Left lung (tissue), 4 donors: ENCODE measurements at regions not wholly inside any gene's neighbourhood (a gene's known extent, or its start where the extent isn't known, plus 50 kb on each side); places are given as distances from the start of the nearest gene placed in this dataset.
"Not testable (repeated sequence)": the region's sequence is repeated elsewhere in the genome, so short reads cannot be mapped to it uniquely, and the experiment has no call there.

ENCODE experiments used
- ATAC-seq: fragments of 200-7000 bp; cut with Tn5 transposase; one replicate; pipeline ENCODE4 v1.9.1; 2020; ENCODE audit warnings: moderate library complexity
- DNase-seq, 4 donors: peaks; one replicate each; pipeline ENCODE4 v3.0.0-alpha.2; 2013 to 2020
- H3K27ac ChIP-seq, 2 donors: fragments of 200-600 bp; sonication (generic) in 1 of 2; one replicate each; pipeline versions ENCODE4 v1.5.0 to v1.8.0; 2020 to 2021
- H3K27me3 ChIP-seq, 2 donors: fragments of 200-600 bp; sonication (generic) in 1 of 2; one replicate each; pipeline versions ENCODE4 v1.5.0 to v1.8.0; 2020 to 2021
- H3K36me3 ChIP-seq, 2 donors: fragments of 200-600 bp; sonication (generic) in 1 of 2; one replicate each; pipeline versions ENCODE4 v1.5.0 to v1.8.0; 2020 to 2021
- H3K4me1 ChIP-seq, 2 donors: fragments of 200-600 bp; one replicate each; pipeline ENCODE4 v1.8.0; 2021
- H3K4me3 ChIP-seq, 2 donors: fragments of 200-600 bp; sonication (generic) in 1 of 2; one replicate each; pipeline versions ENCODE4 v1.5.0 to v1.8.0; 2020 to 2021; ENCODE audit warnings: mild to moderate bottlenecking in 1 of 2
- H3K9me3 ChIP-seq, 2 donors: fragments of 200-600 bp; sonication (generic) in 1 of 2; one replicate each; pipeline versions ENCODE4 v1.5.0 to v1.8.0; 2020 to 2021
- intact Hi-C, 2 donors: fragments of 100-400 bp; cut with DNase I; formaldehyde crosslinking; loops; one replicate each; pipeline versions ENCODE4 v1.11.2 to v1.14.2; 2022
- TF ChIP-seq, protein P1 (sequence below), 2 donors: fragments of 200-600 bp; sonication (generic) in 1 of 2; IDR thresholded peaks; one replicate each; pipeline versions ENCODE4 v1.5.0 to v1.8.0; 2021; ENCODE audit warnings: antibody characterized with exemption in 2 of 2
- donor health status: DM: no; HTN: yes; CAD: no.
- donor health status: DM: no; HTN: no; CAD: no.

DNA sequence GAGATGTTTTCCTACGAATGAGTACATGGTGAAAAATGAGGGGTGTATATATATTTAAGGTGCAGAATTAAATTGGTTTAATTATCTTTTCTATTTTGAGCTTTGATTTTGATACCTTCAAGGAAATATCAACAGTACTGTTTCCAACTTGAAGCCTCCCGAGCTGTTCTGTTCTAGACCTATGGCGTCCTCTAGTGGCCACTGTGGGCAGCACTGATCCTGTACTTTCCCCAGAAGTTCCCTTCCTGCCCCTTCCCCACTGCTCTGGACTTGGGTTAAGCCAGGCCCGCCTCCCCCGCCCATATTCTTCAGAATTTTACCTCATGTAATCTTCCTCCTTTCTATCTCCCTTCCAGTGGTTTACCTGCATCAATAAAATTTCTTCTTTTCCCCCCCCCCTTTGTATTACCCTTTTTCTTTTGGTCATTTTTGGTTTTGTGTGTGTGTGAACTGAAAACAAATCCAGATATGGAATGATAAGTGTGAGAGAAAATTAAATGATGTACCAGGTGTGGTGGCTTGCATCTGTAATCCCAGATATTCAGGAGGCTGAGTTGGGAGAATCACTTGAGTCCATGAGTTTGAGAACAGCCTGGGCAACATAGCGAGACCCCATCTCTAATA is 1643.5 kb downstream of the TP53TG3F start:
- ATAC-seq: no peak

GRCh38 chr16:35111772-35112171 is 1652.4 kb downstream of the TP53TG3F start:
- DNase-seq, ATAC-seq, intact Hi-C loops: not testable (repeated sequence)

More for the DNA sequence above, 1643.5 kb downstream of the TP53TG3F start:
- DNase-seq: no peak
- no peaks in the 10 kb centered on the region for H3K4me1 ChIP-seq
- H3K9me3 ChIP-seq: peaks cover 0 to 12% of the 10 kb centered on the region in 2 donors
- H3K4me3 ChIP-seq: no peak overlapping the region
- H3K27ac ChIP-seq: no peak overlapping the region
- TF ChIP-seq, protein P1, sequence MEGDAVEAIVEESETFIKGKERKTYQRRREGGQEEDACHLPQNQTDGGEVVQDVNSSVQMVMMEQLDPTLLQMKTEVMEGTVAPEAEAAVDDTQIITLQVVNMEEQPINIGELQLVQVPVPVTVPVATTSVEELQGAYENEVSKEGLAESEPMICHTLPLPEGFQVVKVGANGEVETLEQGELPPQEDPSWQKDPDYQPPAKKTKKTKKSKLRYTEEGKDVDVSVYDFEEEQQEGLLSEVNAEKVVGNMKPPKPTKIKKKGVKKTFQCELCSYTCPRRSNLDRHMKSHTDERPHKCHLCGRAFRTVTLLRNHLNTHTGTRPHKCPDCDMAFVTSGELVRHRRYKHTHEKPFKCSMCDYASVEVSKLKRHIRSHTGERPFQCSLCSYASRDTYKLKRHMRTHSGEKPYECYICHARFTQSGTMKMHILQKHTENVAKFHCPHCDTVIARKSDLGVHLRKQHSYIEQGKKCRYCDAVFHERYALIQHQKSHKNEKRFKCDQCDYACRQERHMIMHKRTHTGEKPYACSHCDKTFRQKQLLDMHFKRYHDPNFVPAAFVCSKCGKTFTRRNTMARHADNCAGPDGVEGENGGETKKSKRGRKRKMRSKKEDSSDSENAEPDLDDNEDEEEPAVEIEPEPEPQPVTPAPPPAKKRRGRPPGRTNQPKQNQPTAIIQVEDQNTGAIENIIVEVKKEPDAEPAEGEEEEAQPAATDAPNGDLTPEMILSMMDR (IDR thresholded peaks at IDR 0.05): no peak
- no peaks in the 10 kb centered on the region for H3K27me3 ChIP-seq
- intact Hi-C loops: no loop called here
- H3K36me3 ChIP-seq: no peaks in the 10 kb centered on the region

GRCh38 chr16:35131429-35131828 is 1672.0 kb downstream of the TP53TG3F start:
- Histone ChIP-seq H3K4me1 (no peaks in the 10 kb centered on the region), H3K9me3 (no peaks in the 10 kb centered on the region), H3K36me3 (no peaks in the 10 kb centered on the region), H3K27me3 (no peaks in the 10 kb centered on the region), H3K4me3 (no peak overlapping the region), H3K27ac (no peak overlapping the region)
- intact Hi-C loops: no loop called here
- ATAC-seq (no peak), DNase-seq (no peak)
- TF ChIP-seq, protein P1 (IDR thresholded peaks at IDR 0.05): no peak

More at GRCh38 chr16:35111772-35112171, 1652.4 kb downstream of the TP53TG3F start:
- not testable (repeated sequence) for H3K4me3 ChIP-seq, H3K27me3 ChIP-seq, H3K27ac ChIP-seq, H3K36me3 ChIP-seq, H3K4me1 ChIP-seq
- peaks cover 0 to 31% of the 10 kb centered on the region in 2 donors for H3K9me3 ChIP-seq

- Histone ChIP-seq H3K27me3 (no peaks in the 10 kb centered on the region), H3K4me3 (no peak overlapping the region), H3K4me1 (no peaks in the 10 kb centered on the region), H3K9me3 (peaks cover 0 to 2% of the 10 kb centered on the region in 2 donors), H3K36me3 (no peaks in the 10 kb centered on the region), H3K27ac (no peak overlapping the region)
- DNase-seq: no peak
- intact Hi-C loops: no loop called here
- ATAC-seq: peak; percentile 26
- TF ChIP-seq, protein P1 (IDR thresholded peaks at IDR 0.05): no peak
Measured at GRCh38 chr16:35134471-35134870, 1675.1 kb downstream of the TP53TG3F start.

GRCh38 chr16:35140293-35140986 is 1681.0 kb downstream of the TP53TG3F start:
- DNase-seq: peak in 1 of 4 donors; percentile 60
- H3K27ac ChIP-seq: no peak overlapping the region
- no peak for ATAC-seq
- TF ChIP-seq, protein P1 (IDR thresholded peaks at IDR 0.05): no peak
- H3K36me3 ChIP-seq: no peaks in the 10 kb centered on the region
- H3K4me1 ChIP-seq: no peaks in the 10 kb centered on the region
- H3K4me3 ChIP-seq: no peak overlapping the region
- peaks cover 0 to 49% of the 10 kb centered on the region in 2 donors for H3K9me3 ChIP-seq
- intact Hi-C loops: no loop called here
- H3K27me3 ChIP-seq: no peaks in the 10 kb centered on the region
